HG03159 (cell line): ENCODE measurements at regions not wholly inside any gene's neighbourhood (a gene's known extent, or its start where the extent isn't known, plus 50 kb on each side); places are given as distances from the start of the nearest gene placed in this dataset.
"Not testable (repeated sequence)": the region's sequence is repeated elsewhere in the genome, so short reads cannot be mapped to it uniquely, and the experiment has no call there.

Experiments used
- ATAC-seq: cut with Tn5 transposase; IDR thresholded peaks from one replicate; pipeline ENCODE4 v1.9.1; 2021; ENCODE audit warnings: mild to moderate bottlenecking, moderate library complexity; ENCODE audit not compliant: unreplicated experiment

GRCh38 chrX:120753413-120754251 lies 122.0 kb downstream of the CT47B1 start:
- no peak for ATAC-seq

GRCh38 chrX:120752431-120753082 lies 122.7 kb upstream of the C1GALT1C1 start:
- no peak for ATAC-seq

GRCh38 chrX:120751683-120752082 lies 121.8 kb upstream of the C1GALT1C1 start:
- ATAC-seq: no peak

GRCh38 chrX:120750381-120750780 lies 120.5 kb upstream of the C1GALT1C1 start:
- no peak for ATAC-seq

- peak; percentile 67 for ATAC-seq
Measured at GRCh38 chrX:120749141-120749846, 119.4 kb upstream of the C1GALT1C1 start.

GRCh38 chrX:120746153-120746552 lies 116.3 kb upstream of the C1GALT1C1 start:
- no peak for ATAC-seq

GRCh38 chrX:120742946-120743665 lies 113.3 kb upstream of the C1GALT1C1 start:
- no peak for ATAC-seq

GRCh38 chrX:120741452-120741851 lies 111.6 kb upstream of the C1GALT1C1 start:
- no peak for ATAC-seq

GRCh38 chrX:120740072-120740471 lies 110.2 kb upstream of the C1GALT1C1 start:
- ATAC-seq: no peak

- no peak for ATAC-seq
Measured at GRCh38 chrX:120739300-120739699, 109.4 kb upstream of the C1GALT1C1 start.

GRCh38 chrX:120736989-120737388 lies 107.1 kb upstream of the C1GALT1C1 start:
- ATAC-seq: no peak

- no peak for ATAC-seq
Measured at GRCh38 chrX:120735966-120736365, 106.1 kb upstream of the C1GALT1C1 start.

GRCh38 chrX:120732879-120733278 lies 103.0 kb upstream of the C1GALT1C1 start:
- ATAC-seq: no peak

- no peak for ATAC-seq
Measured at GRCh38 chrX:120732461-120732860, 102.6 kb upstream of the C1GALT1C1 start.

GRCh38 chrX:120731386-120731785 lies 101.5 kb upstream of the C1GALT1C1 start:
- ATAC-seq: no peak

- ATAC-seq: not testable (repeated sequence)
Measured at GRCh38 chrX:120729506-120730255, 99.8 kb upstream of the C1GALT1C1 start.

GRCh38 chrX:120727911-120728310 lies 98.1 kb upstream of the C1GALT1C1 start:
- ATAC-seq: no peak

- ATAC-seq: no peak
Measured at GRCh38 chrX:120727452-120727851, 97.6 kb upstream of the C1GALT1C1 start.

GRCh38 chrX:120726294-120726693 lies 96.4 kb upstream of the C1GALT1C1 start:
- peak; percentile 100 for ATAC-seq

- peak; percentile 36 for ATAC-seq
Measured at GRCh38 chrX:120725874-120726273, 96.0 kb upstream of the C1GALT1C1 start.
